ENCODE measurements at regions not wholly inside any gene's neighbourhood (a gene's known extent, or its start where the extent isn't known, plus 50 kb on each side); places are given as distances from the start of the nearest gene placed in this dataset.
A peak's percentile ranks its signal among the peaks of the same experiment; 100 is the strongest.
"Not testable (repeated sequence)": the region's sequence is repeated elsewhere in the genome, so short reads cannot be mapped to it uniquely, and the experiment has no call there.

DNA sequence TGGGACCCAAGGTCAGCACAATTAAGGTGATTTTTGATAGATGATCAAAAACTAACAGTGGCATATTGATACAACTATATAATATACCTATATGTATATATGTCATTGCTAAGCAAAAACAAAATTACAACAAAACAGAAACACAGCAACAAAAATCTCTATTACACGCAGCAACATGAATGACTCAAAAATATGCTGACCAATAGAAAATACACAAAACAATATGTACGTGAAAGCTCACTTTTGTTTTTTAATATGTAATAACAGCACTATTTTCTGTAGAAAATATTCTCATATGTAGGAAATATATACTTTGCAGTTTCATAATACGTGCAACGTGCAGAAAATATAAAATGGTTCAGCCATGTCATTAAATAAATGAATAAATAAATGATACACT is 1985.7 kb upstream of the CDH9 start:
- no peak for DNase-seq (ENCODE audit: low read depth, low spot score)
- in situ Hi-C loops (cut with HindIII; ENCODE audit: low pct_unique_long_range_greater_than_20kb, low sequenced_read_pairs): no loop called here

DNA sequence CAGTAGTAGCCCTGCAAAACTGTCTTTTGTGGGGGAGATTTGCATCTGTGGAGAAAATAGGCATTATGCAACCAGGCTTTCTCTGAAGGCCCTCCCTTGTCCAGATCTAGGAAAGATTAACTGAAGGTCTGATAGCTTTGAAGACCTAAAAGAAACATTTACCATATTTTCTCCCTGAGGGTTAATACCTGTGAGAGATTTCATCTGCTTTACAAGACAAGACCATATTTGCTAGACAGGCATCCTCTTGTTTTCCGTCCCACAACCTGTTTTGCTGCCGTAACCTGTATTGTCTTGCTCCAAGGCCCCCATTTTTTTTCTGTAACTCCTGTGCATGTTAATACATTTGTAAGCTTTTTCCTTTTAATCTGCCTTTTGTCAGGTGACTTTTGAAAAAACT is 1985.2 kb upstream of the CDH9 start:
- no peak for DNase-seq (ENCODE audit: low read depth, low spot score)
- in situ Hi-C loops (cut with HindIII; ENCODE audit: low pct_unique_long_range_greater_than_20kb, low sequenced_read_pairs): no loop called here

DNA sequence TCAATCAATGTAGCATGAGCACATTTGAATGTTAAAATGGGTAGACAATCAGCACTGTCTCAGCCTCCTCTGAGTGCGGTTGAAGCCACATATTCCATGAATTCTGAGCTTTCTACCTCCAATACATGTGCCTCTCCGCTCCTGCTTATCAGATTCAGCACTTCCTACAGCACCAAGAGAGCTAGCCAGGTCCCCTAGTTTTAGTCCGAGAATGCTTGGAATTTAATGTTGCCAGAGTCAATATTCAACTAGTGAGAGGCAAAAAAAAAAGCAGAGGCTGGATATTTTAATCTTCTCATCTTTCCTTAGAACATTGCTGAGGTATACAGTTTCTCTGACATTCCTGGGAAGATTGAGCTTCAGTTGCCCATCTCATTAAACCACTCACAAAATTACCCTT is 1979.1 kb upstream of the CDH9 start:
- in situ Hi-C loops (cut with HindIII; ENCODE audit: low pct_unique_long_range_greater_than_20kb, low sequenced_read_pairs): no loop called here
- DNase-seq (ENCODE audit: low read depth, low spot score): no peak

DNA sequence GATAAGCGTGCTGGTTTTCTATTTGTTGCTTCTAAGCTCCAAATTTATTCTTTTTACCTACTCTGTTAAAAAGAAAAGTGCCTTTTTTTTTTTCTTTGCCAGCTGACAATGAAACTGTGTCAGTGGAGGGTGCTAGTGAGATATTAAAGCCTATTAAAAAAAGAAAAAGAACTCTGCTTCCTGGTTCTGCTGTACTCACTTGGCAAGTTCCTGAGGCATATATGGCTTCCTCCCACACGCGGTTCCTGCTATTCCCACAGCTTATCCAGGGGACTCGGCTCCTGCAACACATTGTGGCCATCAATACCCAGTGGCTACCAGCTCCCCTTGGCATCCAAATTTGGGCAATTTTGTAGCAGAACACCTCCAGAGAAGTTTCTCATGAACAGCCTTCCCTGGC is 1977.7 kb upstream of the CDH9 start:
- peak; percentile 30 for DNase-seq (ENCODE audit: low read depth, low spot score)
- in situ Hi-C loops (cut with HindIII; ENCODE audit: low pct_unique_long_range_greater_than_20kb, low sequenced_read_pairs): no loop called here

DNA sequence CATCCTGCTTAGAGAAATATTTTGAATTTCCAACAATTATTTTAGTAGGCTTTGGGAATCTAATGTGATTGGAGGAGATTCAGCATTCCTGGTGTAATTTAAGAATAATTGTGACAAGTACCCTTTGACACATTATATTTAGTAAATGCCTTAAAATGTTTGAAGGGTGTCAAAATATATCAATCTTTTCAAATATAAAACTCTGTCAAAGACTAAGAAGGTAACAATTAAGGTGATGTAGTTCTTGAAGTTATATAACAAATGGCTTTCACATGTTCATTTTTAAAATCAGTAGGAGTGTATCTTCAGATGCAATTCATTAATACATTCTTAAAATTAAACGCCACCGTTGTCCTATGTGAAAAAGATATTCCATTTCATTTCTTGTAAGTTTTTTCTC is 1977.1 kb upstream of the CDH9 start:
- DNase-seq (ENCODE audit: low read depth, low spot score): no peak
- in situ Hi-C loops (cut with HindIII; ENCODE audit: low pct_unique_long_range_greater_than_20kb, low sequenced_read_pairs): no loop called here

DNA sequence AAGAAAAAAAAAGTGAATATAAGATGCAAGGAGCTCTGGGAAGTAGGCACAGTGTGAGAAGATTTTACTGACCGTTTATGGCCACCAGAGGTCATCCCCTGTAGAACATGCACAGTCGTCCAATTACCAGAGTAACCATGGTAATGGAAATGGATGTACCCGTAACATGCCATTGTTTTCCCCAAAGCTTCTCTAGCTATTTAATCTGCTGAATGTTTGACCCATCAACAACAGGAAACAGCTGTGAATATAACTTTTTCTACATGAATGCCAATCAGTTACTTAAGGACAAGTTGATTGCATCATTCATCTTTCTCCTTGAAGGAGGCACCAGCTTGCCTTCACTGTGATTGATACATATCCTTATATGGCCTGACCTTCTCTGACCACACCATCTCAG is 1967.0 kb upstream of the CDH9 start:
- peak; percentile 81 for DNase-seq (ENCODE audit: low read depth, low spot score)
- in situ Hi-C loops (cut with HindIII; ENCODE audit: low pct_unique_long_range_greater_than_20kb, low sequenced_read_pairs): no loop called here

DNA sequence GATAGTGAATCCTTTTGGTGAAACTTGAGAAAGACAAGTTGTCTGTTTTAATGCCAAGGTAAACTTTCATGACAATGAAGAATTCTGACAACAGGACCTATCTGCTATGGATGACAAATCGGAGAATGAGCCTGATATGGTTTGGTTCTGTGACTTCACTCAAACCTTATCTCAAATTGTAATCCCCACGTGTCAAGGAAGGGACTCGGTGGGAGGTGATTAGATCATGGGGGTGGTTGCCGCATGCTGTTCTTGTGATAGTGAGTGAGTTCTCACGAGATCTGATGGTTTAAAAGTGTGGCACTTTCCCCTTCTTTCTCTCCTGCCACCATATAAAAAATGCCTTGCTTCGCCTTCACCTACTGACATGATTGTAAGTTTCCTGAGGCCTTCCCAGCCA is 1964.1 kb upstream of the CDH9 start:
- no peak for DNase-seq (ENCODE audit: low read depth, low spot score)
- in situ Hi-C loops (cut with HindIII; ENCODE audit: low pct_unique_long_range_greater_than_20kb, low sequenced_read_pairs): no loop called here

DNA sequence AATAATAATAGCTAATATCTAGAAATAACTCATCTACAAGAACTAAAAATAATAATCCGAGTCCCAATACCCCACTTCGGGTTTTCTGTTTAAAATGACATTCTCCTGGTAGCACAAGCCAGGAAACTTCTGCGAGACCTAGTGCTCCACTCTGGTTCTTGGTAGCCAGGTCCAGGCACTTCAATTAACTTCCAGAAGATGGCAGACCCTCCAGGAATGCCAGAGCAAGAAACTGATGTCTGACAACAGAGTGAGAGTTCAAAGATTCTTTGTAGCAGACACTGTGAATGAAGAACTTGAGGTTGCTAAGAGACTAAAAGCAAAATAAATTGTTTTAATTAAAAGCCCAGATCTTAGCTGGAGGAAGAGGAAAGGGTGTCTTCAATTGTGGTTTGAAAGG is 1963.3 kb upstream of the CDH9 start:
- peak; percentile 59 for DNase-seq (ENCODE audit: low read depth, low spot score)

DNA sequence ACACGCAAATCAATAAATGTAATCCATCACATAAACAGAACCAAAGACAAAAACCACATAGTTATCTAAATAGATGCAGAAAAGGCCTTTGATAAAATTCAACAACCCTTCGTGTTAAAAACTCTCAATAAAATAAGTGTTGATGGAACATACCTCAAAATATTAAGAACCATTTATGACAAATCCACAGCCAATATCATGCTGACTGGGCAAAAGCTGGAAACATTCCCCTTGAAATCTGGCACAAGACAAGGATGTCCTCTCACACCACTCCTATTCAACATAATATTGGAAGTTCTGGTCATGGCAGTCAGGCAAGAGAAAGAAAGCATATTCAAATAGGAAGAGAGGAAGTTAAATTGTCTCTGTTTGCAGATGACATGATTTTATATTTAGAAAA is 1946.3 kb upstream of the CDH9 start:
- DNase-seq (ENCODE audit: low read depth, low spot score): no peak
- in situ Hi-C loops (cut with HindIII; ENCODE audit: low pct_unique_long_range_greater_than_20kb, low sequenced_read_pairs): no loop called here

More for the DNA sequence above, 1963.3 kb upstream of the CDH9 start:
- in situ Hi-C loops (cut with HindIII; ENCODE audit: low pct_unique_long_range_greater_than_20kb, low sequenced_read_pairs): no loop called here

DNA sequence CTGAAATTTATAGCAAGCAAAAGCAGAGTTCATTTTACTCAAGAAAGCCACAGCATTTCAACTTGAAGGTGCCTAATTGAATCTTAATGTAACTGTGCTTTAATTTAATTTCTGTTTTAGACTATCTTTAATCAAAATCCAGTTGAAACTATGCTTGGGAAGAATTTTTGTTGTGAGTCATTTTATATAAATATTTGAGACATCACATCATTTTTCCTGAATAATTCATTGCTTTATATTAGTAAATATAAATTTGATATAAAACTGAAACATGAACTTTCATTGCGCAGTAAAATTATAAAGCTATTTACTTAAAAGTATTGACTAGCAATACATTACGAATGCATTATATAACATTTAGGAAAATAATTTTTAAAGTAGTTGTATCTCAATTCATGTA is 1937.1 kb upstream of the CDH9 start:
- in situ Hi-C loops (cut with HindIII; ENCODE audit: low pct_unique_long_range_greater_than_20kb, low sequenced_read_pairs): no loop called here
- DNase-seq (ENCODE audit: low read depth, low spot score): no peak

DNA sequence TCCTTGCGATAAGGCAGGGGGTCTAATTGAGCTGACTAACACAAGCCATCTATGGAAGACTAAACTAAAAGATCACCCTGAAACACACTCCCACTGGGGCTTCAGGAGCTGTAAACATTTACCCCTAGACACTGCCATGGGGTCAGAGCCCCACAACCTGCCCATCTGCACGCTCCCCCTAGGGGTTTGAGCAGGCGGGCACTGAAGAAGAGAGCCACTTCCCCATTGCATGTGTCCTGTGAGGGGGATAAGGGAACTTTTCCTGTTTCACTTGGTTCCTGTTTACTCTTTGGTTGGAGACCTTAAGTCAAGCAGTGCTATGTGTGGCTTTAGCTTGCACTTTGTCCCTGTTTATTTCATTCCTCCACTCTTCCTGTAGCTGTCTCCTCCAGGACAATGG is 1929.5 kb upstream of the CDH9 start:
- in situ Hi-C loops (cut with HindIII; ENCODE audit: low pct_unique_long_range_greater_than_20kb, low sequenced_read_pairs): no loop called here
- no peak for DNase-seq (ENCODE audit: low read depth, low spot score)

DNA sequence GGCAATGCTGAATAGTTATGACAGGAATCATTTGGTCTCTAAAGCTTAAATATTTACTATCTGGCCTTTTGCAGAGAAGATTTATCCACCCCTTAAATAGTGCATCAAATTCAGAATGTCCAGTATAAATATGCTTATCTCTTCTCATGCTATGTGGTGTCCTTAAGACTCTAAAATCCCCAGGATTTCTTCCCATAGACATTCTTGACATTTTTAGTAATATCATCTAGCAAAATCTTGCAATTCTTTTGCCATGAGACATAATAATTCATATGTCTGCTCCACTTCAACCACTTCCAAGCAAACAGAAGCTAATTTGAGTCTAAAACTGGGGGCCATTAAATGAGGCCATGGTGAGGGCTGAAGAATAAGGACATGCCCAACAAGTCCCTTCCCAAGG is 1923.4 kb upstream of the CDH9 start:
- in situ Hi-C loops (cut with HindIII; ENCODE audit: low pct_unique_long_range_greater_than_20kb, low sequenced_read_pairs): no loop called here
- no peak for DNase-seq (ENCODE audit: low read depth, low spot score)

DNA sequence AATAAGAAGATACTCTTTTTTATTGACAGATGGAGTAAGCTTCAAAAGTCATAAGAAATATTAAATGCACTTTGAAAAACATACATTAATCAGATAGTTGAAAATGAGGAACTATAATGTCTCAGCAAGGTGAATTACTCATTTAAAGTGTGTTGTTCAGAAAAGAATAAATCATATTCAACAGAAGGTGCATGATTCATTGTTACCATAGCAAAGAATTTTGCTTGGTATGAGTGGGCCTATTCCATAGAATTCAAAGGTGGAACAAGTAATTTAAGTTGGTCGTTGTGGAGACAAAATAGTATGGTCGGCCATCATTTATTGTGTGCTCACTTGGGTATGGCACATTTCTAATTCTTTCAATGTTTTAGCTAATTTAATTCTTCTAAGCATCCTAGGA is 1920.2 kb upstream of the CDH9 start:
- no peak for DNase-seq (ENCODE audit: low read depth, low spot score)
- in situ Hi-C loops (cut with HindIII; ENCODE audit: low pct_unique_long_range_greater_than_20kb, low sequenced_read_pairs): no loop called here

DNA sequence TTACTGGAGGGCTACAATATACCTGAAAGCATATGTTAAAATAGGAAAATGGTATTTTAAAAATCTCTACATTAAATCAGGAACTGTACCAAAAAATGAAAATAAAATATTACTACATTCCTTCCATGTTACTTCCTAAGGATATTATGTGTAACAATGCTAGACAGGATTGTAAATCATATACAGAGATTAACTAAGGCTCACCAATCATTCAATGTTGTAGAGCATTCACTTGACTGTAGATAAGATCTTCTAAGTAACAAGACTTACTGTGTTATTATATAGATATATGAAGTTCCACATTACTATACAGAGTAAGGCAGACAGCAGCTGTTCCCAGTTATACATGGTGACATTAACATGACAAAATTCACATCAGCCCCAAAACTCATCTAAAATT is 1919.1 kb upstream of the CDH9 start:
- no peak for DNase-seq (ENCODE audit: low read depth, low spot score)
- in situ Hi-C loops (cut with HindIII; ENCODE audit: low pct_unique_long_range_greater_than_20kb, low sequenced_read_pairs): no loop called here

DNA sequence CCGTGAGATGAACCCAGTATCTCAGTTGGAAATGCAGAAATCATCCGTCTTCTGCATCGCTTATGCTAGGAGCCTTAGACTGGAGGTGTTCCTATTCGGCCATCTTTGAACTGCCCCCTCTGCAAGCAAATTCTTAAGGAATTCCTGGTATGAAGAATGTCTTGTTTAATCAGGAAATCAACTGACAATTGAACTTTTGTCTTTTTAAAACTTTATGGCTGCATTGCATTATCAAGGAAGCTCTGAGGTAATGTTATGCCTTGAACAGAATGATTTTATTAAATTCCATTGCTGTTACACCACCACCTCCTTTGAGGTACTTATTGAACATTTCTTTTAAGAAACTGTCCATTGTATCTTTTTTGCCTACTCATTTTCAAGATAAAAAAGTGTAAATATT is 1915.7 kb upstream of the CDH9 start:
- in situ Hi-C loops (cut with HindIII; ENCODE audit: low pct_unique_long_range_greater_than_20kb, low sequenced_read_pairs): no loop called here
- DNase-seq (ENCODE audit: low read depth, low spot score): peak; percentile 9

DNA sequence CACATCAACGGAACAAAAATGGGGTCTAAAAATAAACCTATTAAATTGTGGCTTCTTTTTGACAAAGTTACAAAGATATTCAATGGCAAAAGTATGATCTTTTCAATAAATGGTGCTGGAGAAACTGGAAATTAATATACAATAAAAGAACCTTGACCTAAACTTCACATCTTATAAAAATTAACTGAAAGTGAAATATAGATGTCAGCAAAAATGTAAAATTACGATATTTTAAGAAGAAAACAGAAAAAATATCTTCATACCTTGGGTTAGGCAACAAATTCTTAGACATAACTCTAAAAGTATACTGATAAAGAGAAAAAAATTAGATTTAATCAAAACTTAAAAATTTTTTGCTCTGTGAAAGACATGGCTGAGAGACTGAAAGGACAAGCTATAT is 1909.5 kb upstream of the CDH9 start:
- in situ Hi-C loops (cut with HindIII; ENCODE audit: low pct_unique_long_range_greater_than_20kb, low sequenced_read_pairs): no loop called here
- DNase-seq (ENCODE audit: low read depth, low spot score): no peak

DNA sequence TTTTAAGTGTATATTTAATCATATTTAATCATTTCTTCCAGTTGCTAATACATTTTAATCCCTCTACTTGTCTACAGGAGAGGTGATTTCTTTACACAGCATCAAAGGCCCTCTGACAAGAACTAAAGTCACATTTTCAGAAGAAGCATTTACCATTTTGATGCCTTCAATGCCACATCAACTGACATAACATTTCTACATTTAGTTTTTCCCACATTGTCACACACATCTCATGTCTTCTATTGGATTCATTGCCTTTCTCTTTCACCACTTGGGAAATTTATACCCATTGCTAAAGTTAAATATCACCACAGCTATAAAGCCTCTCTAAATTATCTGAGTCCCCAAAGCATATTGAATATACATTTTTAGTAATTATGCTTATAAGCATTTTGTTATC is 1907.5 kb upstream of the CDH9 start:
- in situ Hi-C loops (cut with HindIII; ENCODE audit: low pct_unique_long_range_greater_than_20kb, low sequenced_read_pairs): no loop called here

DNA sequence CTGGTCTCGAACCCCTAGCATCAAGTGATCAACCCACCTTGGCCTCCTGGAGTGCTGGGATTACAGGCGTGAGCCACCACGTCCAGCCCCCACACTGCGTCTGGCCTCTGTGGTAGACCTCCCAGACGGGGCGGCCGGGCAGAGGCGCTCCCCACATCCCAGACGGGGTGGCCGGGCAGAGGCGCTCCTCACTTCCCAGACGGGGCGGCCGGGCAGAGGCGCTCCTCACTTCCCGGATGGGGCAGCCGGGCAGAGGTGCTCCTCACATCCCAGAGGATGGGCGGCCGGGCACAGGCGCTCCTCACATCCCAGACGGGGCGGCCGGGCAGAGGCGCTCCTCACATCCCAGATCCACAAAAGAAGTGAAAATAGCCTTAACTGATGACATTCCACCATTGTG is 1891.0 kb upstream of the CDH9 start:
- in situ Hi-C loops (cut with HindIII; ENCODE audit: low pct_unique_long_range_greater_than_20kb, low sequenced_read_pairs): not testable (repeated sequence)

More for the DNA sequence above, 1907.5 kb upstream of the CDH9 start:
- no peak for DNase-seq (ENCODE audit: low read depth, low spot score)

DNA sequence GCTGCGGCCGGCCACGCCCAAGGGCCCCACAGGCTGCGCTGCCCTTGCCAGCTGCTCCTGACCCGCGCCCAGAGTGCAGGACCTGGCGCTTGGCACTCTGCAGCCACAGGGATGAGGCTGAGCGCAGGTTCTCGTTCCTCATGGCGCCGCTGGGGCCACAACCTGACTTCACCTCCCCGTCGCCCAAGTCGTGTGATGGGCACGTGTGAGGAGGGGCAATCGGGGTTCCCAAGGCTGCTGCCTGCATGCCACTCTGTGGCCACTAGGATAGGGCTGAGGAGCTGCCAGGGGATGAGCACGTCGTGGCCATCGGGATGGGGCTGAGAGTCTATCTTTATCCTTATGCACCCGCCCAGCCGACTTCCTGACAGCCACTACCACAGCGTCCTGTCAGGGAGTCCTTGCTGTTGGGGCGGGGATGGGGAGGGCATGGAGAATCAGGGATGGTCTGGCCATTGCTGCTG is 1890.0 kb upstream of the CDH9 start:
- DNase-seq (ENCODE audit: low read depth, low spot score); in situ Hi-C loops (cut with HindIII; ENCODE audit: low pct_unique_long_range_greater_than_20kb, low sequenced_read_pairs): not testable (repeated sequence)

More for the DNA sequence above, 1891.0 kb upstream of the CDH9 start:
- DNase-seq (ENCODE audit: low read depth, low spot score): not testable (repeated sequence)

DNA sequence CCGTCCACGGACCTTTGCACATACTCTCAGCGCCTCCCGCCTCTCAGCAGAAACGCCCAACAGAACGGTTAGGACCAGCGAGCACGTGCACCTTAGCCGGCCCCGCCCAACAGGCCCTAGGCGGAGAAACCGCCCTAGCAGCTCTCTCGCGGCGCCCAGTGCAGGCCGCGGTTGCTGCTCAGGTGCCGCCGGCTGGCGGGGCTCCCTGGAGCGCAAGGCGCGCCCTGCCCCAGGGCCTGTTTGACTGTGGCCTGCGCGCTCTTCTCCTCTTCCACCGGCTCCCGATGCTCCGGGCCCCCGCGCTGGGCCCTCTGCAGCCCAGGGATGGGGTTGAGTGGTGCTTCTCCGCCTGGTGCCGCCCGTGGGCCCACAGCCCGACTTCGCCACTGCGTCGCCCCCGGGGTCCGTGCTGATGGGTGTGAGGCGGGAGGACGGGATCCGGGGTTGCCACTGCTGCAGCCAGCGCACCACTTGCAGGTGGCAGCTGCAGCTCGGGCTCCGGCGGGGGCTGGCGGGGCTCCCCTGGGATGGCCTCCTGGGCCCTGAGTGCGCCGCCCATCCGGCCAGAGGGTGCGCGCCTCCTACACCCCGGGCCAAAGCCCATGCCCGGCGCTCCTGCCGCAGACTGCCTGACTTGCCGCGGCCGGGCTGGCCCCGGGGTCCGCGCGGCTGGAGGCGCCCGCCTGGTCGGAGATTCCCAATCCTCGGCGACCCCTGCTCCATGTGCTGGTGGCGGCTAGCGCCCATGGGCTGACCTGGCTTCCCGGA is 1889.4 kb upstream of the CDH9 start:
- in situ Hi-C loops (cut with HindIII; ENCODE audit: low pct_unique_long_range_greater_than_20kb, low sequenced_read_pairs): no loop called here
- no peak for DNase-seq (ENCODE audit: low read depth, low spot score)

Measured in SK-MEL-5 (cell line).